Nephron (organoid): ENCODE measurements at regions not wholly inside any gene's neighbourhood (a gene's known extent, or its start where the extent isn't known, plus 50 kb on each side); places are given as distances from the start of the nearest gene placed in this dataset.
"Not testable (repeated sequence)": the region's sequence is repeated elsewhere in the genome, so short reads cannot be mapped to it uniquely, and the experiment has no call there.

ENCODE experiments used
- H3K27ac Mint-ChIP-seq, 3 experiments: 2 replicates each; pipeline ENCODE4 v1.8.0; 2020; ENCODE audit warnings: mixed read lengths in 3 of 3, mild to moderate bottlenecking in 2 of 3, moderate library complexity in 1 of 3
- H3K27me3 Mint-ChIP-seq: 2 replicates; pipeline ENCODE4 v1.8.0; 2021; ENCODE audit warnings: low read depth, mild to moderate bottlenecking, moderate library complexity, mixed read lengths
- H3K36me3 Mint-ChIP-seq: 2 replicates; pipeline ENCODE4 v1.8.0; 2020; ENCODE audit warnings: low read depth, mixed read lengths
- H3K4me1 Mint-ChIP-seq: 2 replicates; pipeline ENCODE4 v1.8.0; 2020; ENCODE audit warnings: mixed read lengths
- H3K4me3 Mint-ChIP-seq, 3 experiments: 2 replicates each; pipeline ENCODE4 v1.8.0; 2020; ENCODE audit warnings: mild to moderate bottlenecking in 3 of 3, mixed read lengths in 3 of 3, moderate library complexity in 2 of 3
- H3K9me3 Mint-ChIP-seq: 2 replicates; pipeline ENCODE4 v1.8.0; 2020; ENCODE audit warnings: mixed read lengths
- CTCF ChIP-seq, 3 experiments: fragments of 200-600 bp; sonication (generic); IDR thresholded peaks; one replicate each; pipeline ENCODE4 v1.5.0; 2021; ENCODE audit warnings: antibody characterized with exemption in 3 of 3; ENCODE audit not compliant: unreplicated experiment in 3 of 3

GRCh38 chr7:63047061-63047460, 951.6 kb upstream of the ZNF722 start:
- no peaks in the 10 kb centered on the region for H3K27me3 Mint-ChIP-seq
- TF ChIP-seq CTCF (IDR thresholded peaks at IDR 0.05; ENCODE audit: unreplicated experiment in 3 of 3), result no peak
- H3K4me1 Mint-ChIP-seq, result no peaks in the 10 kb centered on the region
- H3K4me3 Mint-ChIP-seq, result no peak overlapping the region
- H3K36me3 Mint-ChIP-seq, result peaks cover 4% of the 10 kb centered on the region
- H3K27ac Mint-ChIP-seq, result no peak overlapping the region
- peaks cover 67% of the 10 kb centered on the region for H3K9me3 Mint-ChIP-seq

- Mint-ChIP-seq H3K4me3 (no peak overlapping the region), H3K27ac (no peak overlapping the region), H3K4me1 (no peaks in the 10 kb centered on the region), H3K9me3 (peaks cover 65% of the 10 kb centered on the region), H3K27me3 (no peaks in the 10 kb centered on the region), H3K36me3 (peaks cover 4% of the 10 kb centered on the region)
- TF ChIP-seq CTCF (IDR thresholded peaks at IDR 0.05; ENCODE audit: unreplicated experiment in 3 of 3), result no peak
Measured at GRCh38 chr7:63047546-63047945, 951.1 kb upstream of the ZNF722 start.

GRCh38 chr7:63054191-63054661, 944.4 kb upstream of the ZNF722 start:
- H3K9me3 Mint-ChIP-seq, result peaks cover 60% of the 10 kb centered on the region
- no peak overlapping the region for H3K27ac Mint-ChIP-seq
- no peak overlapping the region for H3K4me3 Mint-ChIP-seq
- no peak for TF ChIP-seq CTCF (IDR thresholded peaks at IDR 0.05; ENCODE audit: unreplicated experiment in 3 of 3)
- no peaks in the 10 kb centered on the region for H3K27me3 Mint-ChIP-seq
- no peaks in the 10 kb centered on the region for H3K4me1 Mint-ChIP-seq
- peaks cover 4% of the 10 kb centered on the region for H3K36me3 Mint-ChIP-seq

- TF ChIP-seq CTCF (IDR thresholded peaks at IDR 0.05; ENCODE audit: unreplicated experiment in 3 of 3), result no peak
- Mint-ChIP-seq H3K27me3 (no peaks in the 10 kb centered on the region), H3K9me3 (peaks cover 45% of the 10 kb centered on the region), H3K4me1 (no peaks in the 10 kb centered on the region), H3K4me3 (no peak overlapping the region), H3K36me3 (peaks cover 4% of the 10 kb centered on the region), H3K27ac (no peak overlapping the region)
Measured at GRCh38 chr7:63057265-63057664, 941.4 kb upstream of the ZNF722 start.

GRCh38 chr7:63060701-63061100, 937.9 kb upstream of the ZNF722 start:
- H3K36me3 Mint-ChIP-seq, H3K4me3 Mint-ChIP-seq, H3K4me1 Mint-ChIP-seq: not testable (repeated sequence)

GRCh38 chr7:63065684-63066083, 933.0 kb upstream of the ZNF722 start:
- no peak for TF ChIP-seq CTCF (IDR thresholded peaks at IDR 0.05; ENCODE audit: unreplicated experiment in 3 of 3)
- H3K27me3 Mint-ChIP-seq, result no peaks in the 10 kb centered on the region
- H3K4me1 Mint-ChIP-seq, result no peaks in the 10 kb centered on the region
- peaks cover 4% of the 10 kb centered on the region for H3K36me3 Mint-ChIP-seq
- no peak overlapping the region for H3K4me3 Mint-ChIP-seq
- H3K9me3 Mint-ChIP-seq, result peaks cover 57% of the 10 kb centered on the region
- H3K27ac Mint-ChIP-seq, result no peak overlapping the region

More at GRCh38 chr7:63060701-63061100, 937.9 kb upstream of the ZNF722 start:
- H3K9me3 Mint-ChIP-seq, result peaks cover 43% of the 10 kb centered on the region
- not testable (repeated sequence) for H3K27ac Mint-ChIP-seq, H3K27me3 Mint-ChIP-seq

- H3K27me3 Mint-ChIP-seq, H3K36me3 Mint-ChIP-seq, H3K4me3 Mint-ChIP-seq, H3K4me1 Mint-ChIP-seq, H3K27ac Mint-ChIP-seq: not testable (repeated sequence)
- H3K9me3 Mint-ChIP-seq, result peaks cover 61% of the 10 kb centered on the region
Measured at GRCh38 chr7:63066235-63066634, 932.4 kb upstream of the ZNF722 start.
